Thoracic aorta (tissue), 2 donors: ENCODE measurements at regions not wholly inside any gene's neighbourhood (a gene's known extent, or its start where the extent isn't known, plus 50 kb on each side); places are given as distances from the start of the nearest gene placed in this dataset.

Experiments
- ATAC-seq: fragments of 150-250 bp; one replicate; pipeline ENCODE4 v1.8.0; 2017; ENCODE audit warnings: low read depth; ENCODE audit not compliant: insufficient number of reproducible peaks, low FRiP score
- DNase-seq: peaks from one replicate; pipeline ENCODE4 v3.0.0-alpha.2; 2020; ENCODE audit warnings: low spot score
- H3K27ac ChIP-seq, 2 donors: fragments of 200-600 bp; sonication (generic); 1 replicate in 1 of 2; 2 replicates in 1 of 2; pipeline ENCODE4 v1.5.1; 2016; ENCODE audit warnings: mild to moderate bottlenecking in 2 of 2, moderate library complexity in 2 of 2
- H3K27me3 ChIP-seq: fragments of 200-600 bp; sonication (generic); replicated peaks from 2 replicates; pipeline ENCODE4 v1.6.0; 2016; ENCODE audit warnings: mild to moderate bottlenecking; ENCODE audit not compliant: insufficient read depth
- H3K36me3 ChIP-seq: fragments of 200-600 bp; sonication (generic); one replicate; pipeline ENCODE4 v1.5.1; 2016
- H3K4me1 ChIP-seq, 2 donors: fragments of 200-600 bp; sonication (generic); 1 replicate in 1 of 2; 2 replicates in 1 of 2; pipeline versions ENCODE4 v1.5.1 to v1.6.0; 2016; ENCODE audit warnings: low read depth in 2 of 2, mild to moderate bottlenecking in 1 of 2; ENCODE audit not compliant: control insufficient read depth in 1 of 2
- H3K4me3 ChIP-seq: fragments of 200-600 bp; sonication (generic); 2 replicates; pipeline ENCODE4 v1.5.1; 2016; ENCODE audit warnings: mild to moderate bottlenecking
- H3K9me3 ChIP-seq: fragments of 200-600 bp; sonication (generic); 2 replicates; pipeline ENCODE4 v1.5.1; 2016
- TF ChIP-seq, protein P1 (sequence below): fragments of 200-600 bp; sonication (generic); IDR thresholded peaks from one replicate; pipeline ENCODE4 v1.5.1; 2019; ENCODE audit warnings: antibody characterized with exemption

DNA sequence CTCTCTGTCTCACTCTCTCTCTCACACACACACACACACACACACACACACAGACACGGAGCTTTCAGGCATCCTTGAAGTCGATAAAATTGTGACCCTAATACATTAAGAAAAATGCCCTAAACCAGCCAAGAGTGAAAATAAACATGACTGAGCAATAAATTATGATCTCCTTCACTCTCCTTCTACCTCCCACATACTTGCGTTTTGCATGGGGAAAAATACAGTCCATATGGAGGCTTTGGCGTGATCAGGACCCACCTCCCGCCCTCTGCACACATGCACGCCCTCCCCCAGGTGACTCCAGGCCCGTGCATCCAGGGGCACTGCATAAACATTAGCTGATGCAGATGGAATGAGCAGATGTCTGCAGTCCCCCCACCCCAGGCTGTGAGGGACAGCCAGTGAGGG lies 114.2 kb upstream of the JARID2 start:
- no peaks in the 10 kb centered on the region for H3K4me1 ChIP-seq
- H3K27me3 ChIP-seq: no peaks in the 10 kb centered on the region
- no peaks in the 10 kb centered on the region for H3K36me3 ChIP-seq
- DNase-seq (no peak), ATAC-seq (no peak)
- TF ChIP-seq, protein P1, sequence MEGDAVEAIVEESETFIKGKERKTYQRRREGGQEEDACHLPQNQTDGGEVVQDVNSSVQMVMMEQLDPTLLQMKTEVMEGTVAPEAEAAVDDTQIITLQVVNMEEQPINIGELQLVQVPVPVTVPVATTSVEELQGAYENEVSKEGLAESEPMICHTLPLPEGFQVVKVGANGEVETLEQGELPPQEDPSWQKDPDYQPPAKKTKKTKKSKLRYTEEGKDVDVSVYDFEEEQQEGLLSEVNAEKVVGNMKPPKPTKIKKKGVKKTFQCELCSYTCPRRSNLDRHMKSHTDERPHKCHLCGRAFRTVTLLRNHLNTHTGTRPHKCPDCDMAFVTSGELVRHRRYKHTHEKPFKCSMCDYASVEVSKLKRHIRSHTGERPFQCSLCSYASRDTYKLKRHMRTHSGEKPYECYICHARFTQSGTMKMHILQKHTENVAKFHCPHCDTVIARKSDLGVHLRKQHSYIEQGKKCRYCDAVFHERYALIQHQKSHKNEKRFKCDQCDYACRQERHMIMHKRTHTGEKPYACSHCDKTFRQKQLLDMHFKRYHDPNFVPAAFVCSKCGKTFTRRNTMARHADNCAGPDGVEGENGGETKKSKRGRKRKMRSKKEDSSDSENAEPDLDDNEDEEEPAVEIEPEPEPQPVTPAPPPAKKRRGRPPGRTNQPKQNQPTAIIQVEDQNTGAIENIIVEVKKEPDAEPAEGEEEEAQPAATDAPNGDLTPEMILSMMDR: no peak
- H3K9me3 ChIP-seq: no peaks in the 10 kb centered on the region
- H3K27ac ChIP-seq: no peak overlapping the region
- H3K4me3 ChIP-seq: no peak overlapping the region

DNA sequence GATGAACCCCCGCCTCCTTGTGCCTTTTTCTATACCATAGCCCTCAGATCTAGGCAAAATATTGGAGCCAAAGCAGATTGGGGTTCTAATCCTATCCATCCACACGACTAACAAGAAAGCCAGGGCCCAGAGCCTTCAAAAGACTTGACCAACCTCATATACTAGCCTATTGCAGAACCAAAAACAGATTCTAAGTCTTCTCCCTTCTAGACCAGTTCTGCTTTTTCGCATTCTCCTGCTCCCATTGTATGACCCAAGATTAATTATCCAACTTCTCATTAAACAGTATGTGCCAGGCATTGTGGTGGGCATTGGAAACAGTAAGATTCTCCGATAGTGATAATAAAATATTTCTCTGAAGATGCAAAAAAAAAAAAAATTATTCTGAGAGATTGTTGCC lies 113.7 kb upstream of the JARID2 start:
- H3K4me1 ChIP-seq: no peaks in the 10 kb centered on the region
- no peaks in the 10 kb centered on the region for H3K36me3 ChIP-seq
- no peak for DNase-seq
- H3K9me3 ChIP-seq: no peaks in the 10 kb centered on the region
- TF ChIP-seq, protein P1: no peak
- no peak overlapping the region for H3K27ac ChIP-seq
- ATAC-seq: no peak
- no peak overlapping the region for H3K4me3 ChIP-seq
- H3K27me3 ChIP-seq: no peaks in the 10 kb centered on the region

DNA sequence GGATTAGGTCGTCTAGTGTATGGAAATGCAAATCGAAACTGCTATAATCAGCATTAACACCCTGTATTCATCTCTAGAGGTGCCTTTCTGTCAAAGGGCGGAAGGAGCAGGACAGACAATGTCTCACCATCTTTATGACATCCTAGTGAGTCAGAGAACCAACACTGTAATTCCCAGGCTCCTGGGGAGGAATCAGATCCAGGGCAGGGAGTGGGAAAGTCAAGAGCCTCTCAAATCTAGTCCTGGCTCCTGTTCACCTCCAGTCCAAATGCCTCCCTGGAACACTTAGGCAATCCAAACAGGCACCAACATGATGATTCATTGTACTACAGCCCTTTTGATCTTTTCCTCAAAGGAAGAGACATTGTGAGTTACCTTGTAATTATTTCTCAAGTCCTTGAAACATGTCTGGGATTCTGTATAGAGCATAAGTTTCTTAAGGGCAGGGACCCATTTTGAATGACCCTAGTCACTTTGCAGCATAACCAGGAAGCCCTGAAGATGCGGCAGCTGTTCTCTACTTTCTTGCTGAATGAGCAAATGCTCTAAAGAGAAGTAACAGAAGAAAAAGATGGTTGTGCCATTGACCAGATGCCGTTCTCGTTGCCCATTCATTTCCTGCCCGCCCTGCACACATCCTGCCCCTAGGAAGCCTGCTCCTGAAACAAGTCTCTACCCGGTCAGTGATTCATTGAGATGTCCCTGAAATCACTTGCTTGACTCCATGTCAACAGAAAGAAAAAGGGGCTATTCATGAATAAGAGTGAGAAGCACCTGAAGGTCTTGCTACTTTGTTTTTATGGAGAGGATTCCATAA lies 112.8 kb upstream of the JARID2 start:
- no peaks in the 10 kb centered on the region for H3K9me3 ChIP-seq
- DNase-seq: no peak
- ATAC-seq: no peak
- H3K27me3 ChIP-seq: no peaks in the 10 kb centered on the region
- TF ChIP-seq, protein P1: no peak
- H3K4me3 ChIP-seq: no peak overlapping the region
- no peaks in the 10 kb centered on the region for H3K4me1 ChIP-seq
- no peaks in the 10 kb centered on the region for H3K36me3 ChIP-seq
- H3K27ac ChIP-seq: no peak overlapping the region

DNA sequence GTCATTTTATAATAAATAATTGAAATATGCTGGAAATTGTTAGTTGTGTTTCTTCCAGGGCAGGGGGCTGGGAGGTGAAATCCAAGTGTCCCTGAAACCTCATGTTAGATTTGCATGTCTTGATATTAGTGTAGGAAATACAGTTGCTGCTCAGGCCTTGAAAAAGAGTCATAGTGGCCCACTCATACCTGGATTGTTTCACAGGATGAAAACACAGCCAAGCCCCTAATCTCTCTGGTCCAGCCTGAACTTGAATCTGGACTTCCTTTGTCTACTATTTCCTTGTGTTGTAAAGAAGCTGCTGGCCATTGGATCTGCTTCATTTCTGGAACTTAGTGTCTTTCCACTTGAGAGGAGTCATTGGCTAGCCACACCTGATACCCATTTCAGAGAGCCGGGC lies 108.8 kb upstream of the JARID2 start:
- H3K27me3 ChIP-seq: no peaks in the 10 kb centered on the region
- H3K4me3 ChIP-seq: no peak overlapping the region
- DNase-seq (no peak), ATAC-seq (no peak)
- no peaks in the 10 kb centered on the region for H3K9me3 ChIP-seq
- H3K36me3 ChIP-seq: no peaks in the 10 kb centered on the region
- TF ChIP-seq, protein P1: no peak
- H3K27ac ChIP-seq: no peak overlapping the region
- no peaks in the 10 kb centered on the region for H3K4me1 ChIP-seq

DNA sequence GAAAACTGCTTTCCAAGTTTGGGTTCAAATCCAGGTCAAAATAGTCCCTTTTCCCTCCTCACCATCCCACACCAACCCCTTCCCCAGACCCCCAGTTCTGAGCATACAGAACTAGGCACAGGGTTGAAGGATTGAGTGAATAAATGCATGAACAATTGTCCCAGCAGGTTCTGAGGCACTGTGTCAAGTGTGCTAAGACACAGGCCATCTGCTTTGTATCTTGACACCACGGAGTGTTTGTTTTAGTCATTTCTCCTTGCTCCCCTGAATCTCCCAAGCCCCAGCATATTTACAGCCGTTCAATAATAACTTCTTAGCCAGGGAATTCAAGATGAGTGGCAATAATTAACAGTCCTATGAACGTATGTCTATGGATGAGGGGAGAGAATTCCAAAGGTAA lies 102.8 kb upstream of the JARID2 start:
- Histone ChIP-seq H3K27me3 (no peaks in the 10 kb centered on the region), H3K27ac (no peak overlapping the region), H3K4me1 (no peaks in the 10 kb centered on the region), H3K4me3 (no peak overlapping the region), H3K36me3 (no peaks in the 10 kb centered on the region), H3K9me3 (no peaks in the 10 kb centered on the region)
- TF ChIP-seq, protein P1: no peak
- no peak for ATAC-seq
- DNase-seq: no peak
